HG02884 (cell line): ENCODE measurements at regions not wholly inside any gene's neighbourhood (a gene's known extent, or its start where the extent isn't known, plus 50 kb on each side); places are given as distances from the start of the nearest gene placed in this dataset.
"Not testable (repeated sequence)": the region's sequence is repeated elsewhere in the genome, so short reads cannot be mapped to it uniquely, and the experiment has no call there.

ENCODE experiments used
- ATAC-seq: cut with Tn5 transposase; IDR thresholded peaks from one replicate; pipeline ENCODE4 v1.9.1; 2021; ENCODE audit warnings: mild to moderate bottlenecking, moderate library complexity; ENCODE audit not compliant: unreplicated experiment

DNA sequence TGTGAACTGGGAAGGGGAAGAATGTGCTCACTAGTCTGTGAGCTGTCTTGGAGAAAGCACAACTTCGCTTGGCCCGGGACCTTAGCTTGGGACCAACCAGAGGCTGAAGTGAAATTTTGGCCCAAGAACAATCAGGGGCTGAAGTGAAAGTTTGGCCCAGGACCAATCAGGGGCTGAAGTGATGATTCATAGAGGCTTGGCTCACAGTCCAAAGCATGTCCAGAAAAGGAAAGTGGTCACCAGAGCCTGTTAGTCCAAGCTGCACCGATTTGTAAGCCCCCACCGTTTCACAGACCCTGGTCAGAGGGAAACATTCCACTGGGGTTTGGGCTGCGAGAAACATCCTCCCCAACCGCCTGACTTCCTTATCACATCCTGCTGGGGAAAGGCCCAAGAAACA, 763.3 kb downstream of the SPATA31A7 start:
- ATAC-seq, result not testable (repeated sequence)

DNA sequence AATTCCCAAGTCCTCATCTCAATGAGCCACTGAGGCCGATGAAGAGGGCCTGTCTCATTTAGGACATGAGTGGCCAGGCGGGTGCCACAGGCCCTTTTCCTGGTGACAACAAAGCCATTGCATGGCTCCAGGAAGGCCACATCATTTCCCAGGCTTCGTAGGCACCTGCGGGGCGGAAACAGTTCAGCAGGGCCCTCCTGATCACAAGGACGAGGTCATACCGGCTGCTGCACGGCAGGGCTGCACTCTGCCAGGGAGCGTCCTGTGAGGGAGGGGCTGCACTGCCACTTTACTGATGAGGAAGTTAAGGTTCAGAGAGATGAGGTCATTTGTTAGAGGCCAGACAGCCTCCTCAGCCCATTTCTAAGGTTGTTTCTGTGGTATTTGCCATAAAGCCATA, 781.8 kb downstream of the SPATA31A7 start:
- ATAC-seq, result not testable (repeated sequence)

DNA sequence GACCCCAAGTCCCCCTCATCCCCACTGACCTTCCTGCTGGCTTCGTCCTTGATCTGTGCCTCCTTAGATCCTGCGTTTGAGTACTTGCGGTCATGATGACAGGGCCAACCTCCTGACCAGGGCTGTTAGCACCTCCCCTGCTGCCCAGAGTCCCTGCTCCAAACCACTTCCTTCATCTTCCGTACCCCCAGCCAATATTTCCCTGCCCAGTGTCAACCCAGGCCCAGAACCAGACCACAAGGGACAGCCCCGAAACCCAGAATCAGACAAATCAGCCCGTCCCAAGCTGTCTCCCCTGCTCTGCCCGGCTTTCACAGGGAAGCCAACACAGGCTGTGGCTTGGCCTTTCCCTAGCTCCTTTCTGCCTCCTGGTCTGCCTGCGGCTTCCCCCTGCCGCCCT, 784.7 kb downstream of the SPATA31A7 start:
- ATAC-seq, result not testable (repeated sequence)

DNA sequence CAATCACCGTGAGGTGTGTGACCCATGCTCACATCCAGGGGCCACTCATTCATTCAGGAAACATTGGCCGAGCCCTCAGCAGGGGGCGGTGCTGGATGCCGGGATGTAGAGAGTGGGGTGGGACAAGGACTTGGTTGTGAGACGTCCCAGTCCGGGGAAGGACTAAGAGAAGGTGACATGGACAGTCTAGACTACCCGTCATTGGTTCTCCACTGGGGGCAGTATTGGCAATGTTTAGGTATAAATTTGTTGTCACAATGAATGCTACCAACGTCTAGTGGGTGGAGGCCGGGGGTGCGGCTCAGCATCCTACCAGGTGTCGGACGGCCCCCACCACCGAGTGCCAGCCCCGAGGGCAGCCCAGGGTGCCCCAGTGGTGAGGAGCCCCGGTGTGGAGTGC, 786.5 kb downstream of the SPATA31A7 start:
- not testable (repeated sequence) for ATAC-seq

DNA sequence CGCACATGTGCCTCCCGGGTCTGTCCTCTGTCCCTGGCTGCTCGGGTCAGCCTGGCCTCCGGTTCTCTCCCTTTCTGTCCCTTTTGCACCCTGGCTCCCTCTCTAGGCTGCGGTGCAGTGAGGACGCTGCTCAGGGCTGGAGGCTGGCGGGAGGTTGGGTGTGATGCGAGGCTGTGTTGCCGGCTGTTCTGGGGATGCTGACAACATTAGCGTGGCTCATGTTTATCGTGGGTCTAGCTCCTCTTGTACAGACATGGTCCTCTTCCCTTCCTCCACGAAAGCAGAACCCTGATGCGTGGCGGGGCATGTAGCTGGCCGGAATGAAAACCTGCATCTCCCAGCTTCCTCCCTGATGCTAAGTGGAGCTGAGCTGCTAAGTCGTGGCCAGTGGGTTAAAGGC, 792.9 kb downstream of the SPATA31A7 start:
- ATAC-seq, result not testable (repeated sequence)

- not testable (repeated sequence) for ATAC-seq
These were observed 793.6 kb downstream of the SPATA31A7 start for GRCh38 chr9:61983441-61983840.

- ATAC-seq, result not testable (repeated sequence)
These were observed 794.1 kb downstream of the SPATA31A7 start for GRCh38 chr9:61983954-61984353.

DNA sequence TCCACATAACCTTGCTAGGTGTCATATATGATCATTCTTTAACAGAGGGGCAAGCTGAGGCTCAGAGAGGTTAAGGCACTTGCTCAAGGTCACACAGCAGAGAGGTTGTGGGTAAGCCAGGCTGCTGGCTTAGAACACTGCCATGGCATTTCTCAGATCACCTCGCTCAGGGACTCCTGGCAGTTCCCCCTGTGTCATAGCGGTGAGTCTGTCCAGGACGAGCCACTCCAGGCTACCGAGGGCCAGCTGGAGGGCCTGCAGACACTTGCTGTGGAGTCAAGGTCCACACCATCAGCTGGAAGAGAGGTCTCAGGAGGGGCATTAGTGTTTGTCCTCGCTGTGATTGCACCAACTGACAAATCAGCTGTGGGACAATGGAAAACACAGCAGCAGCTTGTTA, 794.7 kb downstream of the SPATA31A7 start:
- ATAC-seq, result not testable (repeated sequence)

- not testable (repeated sequence) for ATAC-seq
These were observed 802.3 kb downstream of the SPATA31A7 start for GRCh38 chr9:61992110-61992509.

DNA sequence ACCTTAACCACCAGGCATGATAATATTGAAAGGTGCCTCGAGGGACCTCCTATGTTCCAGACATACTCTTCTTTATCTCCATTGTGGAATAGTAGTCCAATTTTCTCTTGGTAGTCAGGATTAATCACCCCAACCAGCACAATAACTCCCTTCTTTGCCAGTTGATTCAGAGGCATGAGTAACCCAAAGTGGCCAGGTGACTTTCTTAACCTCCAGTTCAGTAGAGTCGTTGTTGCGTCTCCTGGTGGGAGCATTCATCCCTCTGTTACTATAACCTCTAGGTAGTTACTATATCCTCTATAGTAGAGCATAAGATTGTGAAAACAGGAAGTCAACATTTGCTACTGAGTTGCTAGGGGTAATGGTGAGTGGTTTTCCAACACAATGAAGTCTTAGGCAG, 842.6 kb downstream of the SPATA31A7 start:
- not testable (repeated sequence) for ATAC-seq

GRCh38 chr9:62038260-62038659, 848.4 kb downstream of the SPATA31A7 start:
- ATAC-seq, result not testable (repeated sequence)

DNA sequence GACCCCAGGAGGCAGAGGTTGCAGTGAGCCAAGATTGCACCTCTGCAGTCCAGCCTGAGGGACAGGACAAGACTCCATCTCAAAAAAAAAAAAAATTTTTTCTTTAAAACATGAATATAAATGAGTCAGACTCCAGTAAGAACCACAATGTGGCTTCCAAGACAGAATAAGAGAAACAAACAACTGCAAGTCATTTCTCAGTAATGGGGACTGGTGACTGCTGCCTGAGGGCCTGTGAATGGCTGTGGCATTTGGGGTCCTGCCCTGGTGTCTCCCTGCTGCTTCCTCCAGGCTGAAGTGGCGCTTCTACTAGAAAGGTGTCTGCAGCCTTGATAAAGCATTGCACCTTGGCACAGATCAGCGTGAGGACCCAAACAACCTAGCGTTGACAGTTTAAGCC, 868.3 kb downstream of the SPATA31A7 start:
- ATAC-seq, result not testable (repeated sequence)

GRCh38 chr9:62071043-62071442, 881.2 kb downstream of the SPATA31A7 start:
- ATAC-seq, result not testable (repeated sequence)

GRCh38 chr9:62073401-62073800, 883.6 kb downstream of the SPATA31A7 start:
- not testable (repeated sequence) for ATAC-seq

DNA sequence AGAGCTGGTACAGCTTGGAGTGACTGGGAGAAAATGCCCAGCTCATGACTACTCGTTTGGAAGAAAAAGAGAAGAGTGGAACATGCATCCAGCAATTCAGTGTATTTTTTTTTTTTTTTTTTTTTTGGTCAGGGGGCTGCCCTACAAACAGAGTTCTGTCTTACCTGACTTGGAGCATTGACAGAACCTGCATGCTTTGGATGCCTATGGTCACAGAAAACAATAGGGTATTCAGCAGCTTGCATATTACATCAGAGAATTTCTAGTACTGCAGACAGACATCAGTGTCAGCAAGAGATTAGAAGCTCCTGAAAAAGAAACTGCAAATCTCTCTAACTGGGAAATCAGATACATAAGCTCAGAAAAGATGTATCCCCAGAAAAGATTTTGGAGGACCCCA, 894.4 kb downstream of the SPATA31A7 start:
- ATAC-seq, result not testable (repeated sequence)

GRCh38 chr9:62095714-62096345, 906.0 kb downstream of the SPATA31A7 start:
- not testable (repeated sequence) for ATAC-seq

- peak; percentile 79 for ATAC-seq
These were observed 920.6 kb downstream of the SPATA31A7 start for GRCh38 chr9:62110486-62110885.

DNA sequence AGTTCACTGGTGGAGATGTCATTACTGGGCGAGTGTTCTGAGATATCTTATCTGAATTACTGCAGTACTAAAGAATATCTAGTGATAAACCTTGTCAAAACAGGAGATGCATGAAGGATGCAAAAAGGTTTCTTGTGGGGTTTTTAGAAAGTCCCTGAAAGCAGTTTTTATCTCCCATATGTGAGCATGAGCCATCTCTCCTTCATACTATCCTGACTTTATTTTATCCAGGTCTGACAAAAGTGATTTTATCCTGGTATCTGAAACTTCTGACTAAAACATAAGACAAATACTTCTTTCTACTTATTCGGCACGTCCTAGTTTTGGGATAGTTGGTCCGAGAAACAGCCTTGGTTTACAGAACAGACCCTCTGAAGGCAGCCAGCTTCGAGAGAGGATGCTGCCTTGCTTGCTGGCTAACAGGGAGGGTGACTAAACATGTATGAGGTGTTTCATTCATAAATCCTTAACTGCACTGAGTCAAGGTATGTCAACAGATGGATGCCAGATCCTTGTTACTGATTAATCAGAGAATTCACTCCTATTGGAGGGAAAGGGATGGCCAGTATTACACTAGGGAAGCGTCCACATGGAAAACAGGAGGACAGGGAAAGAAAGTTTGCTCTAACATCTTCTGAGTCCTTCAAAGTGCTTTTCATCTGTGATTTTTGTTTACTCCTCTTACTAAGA, 927.3 kb downstream of the SPATA31A7 start:
- ATAC-seq, result not testable (repeated sequence)

DNA sequence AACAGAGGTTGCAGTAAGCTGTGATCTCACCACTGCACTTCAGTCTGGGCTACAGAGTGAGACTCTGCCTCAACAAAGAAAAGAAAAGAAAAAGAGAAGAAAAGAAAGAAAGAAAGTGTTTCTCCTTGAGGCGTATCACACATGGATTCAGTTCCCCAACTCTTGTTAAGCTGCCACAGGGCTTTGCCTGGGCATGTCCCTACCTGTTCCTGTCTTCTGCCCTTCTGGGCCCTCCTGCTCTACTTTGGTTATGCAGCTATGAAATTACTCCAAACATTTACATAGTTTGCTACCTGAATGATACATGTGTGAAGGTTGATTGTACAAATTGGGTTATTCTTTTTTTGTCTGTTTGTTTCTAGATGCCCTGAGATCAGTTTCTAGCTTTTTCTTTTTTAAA, 929.8 kb downstream of the SPATA31A7 start:
- not testable (repeated sequence) for ATAC-seq

GRCh38 chr9:62125631-62126611, 936.1 kb downstream of the SPATA31A7 start:
- ATAC-seq, result not testable (repeated sequence)

- not testable (repeated sequence) for ATAC-seq
These were observed 945.2 kb downstream of the SPATA31A7 start for GRCh38 chr9:62135022-62135421.
